GM12878 (cell line): ENCODE measurements at regions not wholly inside any gene's neighbourhood (a gene's known extent, or its start where the extent isn't known, plus 50 kb on each side); places are given as distances from the start of the nearest gene placed in this dataset.

Experiments
- ATAC-seq: fragments of 200-7000 bp; cut with Tn5 transposase; 3 replicates; pipeline ENCODE4 v1.9.1; 2020; ENCODE audit warnings: mild to moderate bottlenecking, moderate library complexity
- BruUV-seq: library from RNA; stranded (reverse); fragments of 400-500 nt; replicated peaks from 2 replicates; lab custom pipeline; 2021; lab: Mats Ljungman, UMichigan
- CTCF ChIA-PET: fragments of 300-600 bp; sonication (Branson Sonifier 250); formaldehyde crosslinking; extraction: SDS; loops from one replicate; lab custom pipeline; 2021; ENCODE audit warnings: inconsistent platforms; lab: Yijun Ruan, JAX
- POLR2A ChIA-PET: fragments of 350-600 bp; formaldehyde crosslinking; extraction: SDS; loops from one replicate; lab custom pipeline; 2021; ENCODE audit warnings: inconsistent platforms; lab: Charles Lee
- RAD21 ChIA-PET: fragments of 300-600 bp; sonication (Branson Sonifier 250); formaldehyde crosslinking; loops from one replicate; lab custom pipeline; 2023; ENCODE audit warnings: antibody characterized with exemption; ENCODE audit not compliant: unreplicated experiment; lab: Charles Lee
- SMC1A ChIA-PET: fragments of 300-600 bp; sonication (Branson Sonifier 250); formaldehyde crosslinking; loops from one replicate; lab custom pipeline; 2023; ENCODE audit not compliant: unreplicated experiment, uncharacterized antibody; lab: Charles Lee
- DNase-seq: peaks from one replicate; pipeline ENCODE4 v3.0.0-alpha.2; 2011; ENCODE audit warnings: low read depth, low spot score
- FAIRE-seq: peaks from 3 replicates; lab custom pipeline; 2011; peaks lifted over from hg19 to GRCh38; lab: Jason Lieb, UNC
- H2AFZ ChIP-seq: 2 replicates; pipeline ENCODE4 v1.6.0; 2011; ENCODE audit warnings: low read depth, low read length, control low read depth; ENCODE audit not compliant: control insufficient read depth
- H3K27ac ChIP-seq: 2 replicates; pipeline ENCODE4 v1.5.1; 2011; ENCODE audit warnings: control low read depth; ENCODE audit not compliant: control insufficient read depth, insufficient read depth
- H3K27me3 ChIP-seq, 2 experiments: replicated peaks in 1 of 2; 2 replicates each; pipeline versions ENCODE4 v1.6.0 to v1.6.1; 2011; ENCODE audit warnings: low read length in 1 of 2; ENCODE audit not compliant: control insufficient read depth in 2 of 2, insufficient read depth in 2 of 2
- H3K36me3 ChIP-seq, 2 experiments: 2 replicates each; pipeline ENCODE4 v1.5.1; 2011; ENCODE audit warnings: low read length in 1 of 2; ENCODE audit not compliant: control insufficient read depth in 2 of 2, insufficient read depth in 2 of 2
- H3K4me1 ChIP-seq: 2 replicates; pipeline ENCODE4 v1.6.1; 2011; ENCODE audit warnings: mild to moderate bottlenecking, low read length, moderate library complexity, mixed read lengths; ENCODE audit not compliant: control insufficient read depth, insufficient read depth
- H3K4me2 ChIP-seq: 2 replicates; pipeline ENCODE4 v1.6.0; 2011; ENCODE audit warnings: control low read depth; ENCODE audit not compliant: control insufficient read depth, insufficient read depth
- H3K4me3 ChIP-seq: fragments of 200-600 bp; sonication (generic); 2 replicates; pipeline ENCODE4 v1.5.1; 2016
- H3K79me2 ChIP-seq: 2 replicates; pipeline ENCODE4 v1.6.0; 2011; ENCODE audit warnings: low read length; ENCODE audit not compliant: control insufficient read depth, insufficient read depth
- H3K9ac ChIP-seq: 2 replicates; pipeline ENCODE4 v1.8.0; 2011; ENCODE audit warnings: low read length, control low read depth, mixed read lengths; ENCODE audit not compliant: control insufficient read depth, insufficient read depth
- H3K9me3 ChIP-seq: replicated peaks from 3 replicates; pipeline ENCODE4 v1.5.1; 2011; ENCODE audit warnings: mild to moderate bottlenecking, low read length; ENCODE audit not compliant: control insufficient read depth, insufficient read depth
- H4K20me1 ChIP-seq: 2 replicates; pipeline ENCODE4 v1.6.0; 2011; ENCODE audit not compliant: control insufficient read depth, insufficient read depth
- EGR1 ChIP-seq, 2 experiments: IDR thresholded peaks; 1 replicate in 1 of 2; 2 replicates in 1 of 2; pipeline ENCODE4 v1.6.1; 2011 to 2012; ENCODE audit warnings: low read depth in 2 of 2, low read length in 2 of 2, borderline replicate concordance in 1 of 2, mild to moderate bottlenecking in 1 of 2, moderate library complexity in 1 of 2
- MTA2 ChIP-seq: fragments of 450-650 bp; IDR thresholded peaks from 2 replicates; pipeline ENCODE4 v1.6.1; 2016; ENCODE audit warnings: low read depth, mild to moderate bottlenecking, moderate library complexity
- NKRF ChIP-seq: fragments of 450-650 bp; conservative IDR thresholded peaks from 2 replicates; pipeline ENCODE4 v1.6.1; 2017; ENCODE audit warnings: mild to moderate bottlenecking, moderate library complexity
- NR2F1 ChIP-seq: fragments of 450-650 bp; conservative IDR thresholded peaks from 2 replicates; pipeline ENCODE4 v1.6.1; 2017; ENCODE audit warnings: mild to moderate bottlenecking
- NRF1 ChIP-seq: conservative IDR thresholded peaks from 2 replicates; pipeline ENCODE4 v1.6.1; 2011; ENCODE audit warnings: mild to moderate bottlenecking, low read depth, low read length, improper control_type of control experiment
- REST ChIP-seq: IDR thresholded peaks from 2 replicates; pipeline ENCODE4 v1.6.1; 2012; ENCODE audit warnings: mild to moderate bottlenecking, low read depth, low read length
- TBL1XR1 ChIP-seq: IDR thresholded peaks from 2 replicates; pipeline ENCODE4 v1.6.1; 2012; ENCODE audit warnings: low read depth, low read length, improper control_type of control experiment
- TCF3 ChIP-seq: IDR thresholded peaks from 2 replicates; pipeline ENCODE4 v1.6.1; 2012; ENCODE audit warnings: low read depth, mild to moderate bottlenecking, low read length, borderline replicate concordance; ENCODE audit not compliant: insufficient read depth
- USF1 ChIP-seq: IDR thresholded peaks from 2 replicates; pipeline ENCODE4 v1.6.1; 2011; ENCODE audit warnings: borderline replicate concordance, low read depth, mild to moderate bottlenecking, moderate library complexity, mixed read lengths, low read length; ENCODE audit not compliant: insufficient read depth; ENCODE audit errors: extremely low read length
- ZBED1 ChIP-seq: IDR thresholded peaks from 2 replicates; pipeline ENCODE4 v1.6.1; 2016; ENCODE audit warnings: borderline replicate concordance
- ZBTB11 ChIP-seq: fragments of 450-650 bp; formaldehyde crosslinking; IDR thresholded peaks from 2 replicates; pipeline ENCODE4 v1.5.0; 2022; ENCODE audit warnings: mild to moderate bottlenecking, missing genetic modification characterization
- WGBS: methylation state at CpG from one replicate; pipeline ENCODE4 v1.1.6; 2016; ENCODE audit warnings: low lambda C conversion rate; ENCODE audit not compliant: insufficient replicate concordance, insufficient coverage; ENCODE audit errors: missing lambda C conversion rate; 5-methylcytosine and 5-hydroxymethylcytosine counted together
- in situ Hi-C: fragments of 300-500 bp; cut with MboI; formaldehyde crosslinking; loops from 9 replicates; pipeline ENCODE4 v1.14.3; 2018; ENCODE audit warnings: mixed read lengths
- intact Hi-C: fragments of 100-400 bp; cut with micrococcal nuclease; formaldehyde crosslinking; loops from one replicate; pipeline ENCODE4 v1.14.2; 2022; ENCODE audit not compliant: unreplicated experiment

GRCh38 chr7:15757041-15758000 is 70.8 kb upstream of the MEOX2 start:
- Histone ChIP-seq H3K27ac (no peak overlapping the region), H3K9me3 (no peaks in the 10 kb centered on the region), H2AFZ (no peak overlapping the region), H3K36me3 (no peaks in the 10 kb centered on the region), H3K27me3 (no peaks in the 10 kb centered on the region), H3K4me1 (no peaks in the 10 kb centered on the region), H3K9ac (no peak overlapping the region), H3K4me2 (no peak overlapping the region), H3K79me2 (no peaks in the 10 kb centered on the region), H4K20me1 (no peaks in the 10 kb centered on the region), H3K4me3 (no peak overlapping the region)
- no peak for FAIRE-seq
- RAD21 ChIA-PET, result no interaction called here
- intact Hi-C loops (no loop called here), in situ Hi-C loops (no loop called here)
- no peak for ATAC-seq
- 0% methylated on average over 3 of the region's 3 CpGs for WGBS
- BruUV-seq, result no TSS peak
- POLR2A ChIA-PET, result no interaction called here
- CTCF ChIA-PET, result no interaction called here
- DNase-seq, result no peak
- SMC1A ChIA-PET, result interaction anchor here (0.9 kb wide), 1 partner anchor 20 kb away, joined by 3 read pairs; no protein-coding TSS in a partner anchor
- TF ChIP-seq ZBTB11 (CRISPR knock-in tag) (no peak), EGR1 (IDR thresholded peaks at IDR 0.05; ENCODE audit: borderline replicate concordance in 1 of 2, low read depth in 2 of 2, low read length in 2 of 2) (no peak), TCF3 (no peak), ZBED1 (no peak), NKRF (no peak), MTA2 (no peak), REST (no peak), TBL1XR1 (no peak), USF1 (no peak), NRF1 (no peak), NR2F1 (no peak)
